ENCODE measurements at regions not wholly inside any gene's neighbourhood (a gene's known extent, or its start where the extent isn't known, plus 50 kb on each side); places are given as distances from the start of the nearest gene placed in this dataset.

GRCh38 chr5:8138884-8139283 lies 269.9 kb downstream of the MTRR start:
- no peak for DNase-seq (ENCODE audit: low read depth)

- no peak for DNase-seq (ENCODE audit: low read depth)
Observed at GRCh38 chr5:8150791-8151190, 281.8 kb downstream of the MTRR start.

- no peak for DNase-seq (ENCODE audit: low read depth)
Observed at GRCh38 chr5:8156706-8157105, 287.8 kb downstream of the MTRR start.

GRCh38 chr5:8157320-8157822 lies 288.4 kb downstream of the MTRR start:
- DNase-seq (ENCODE audit: low read depth), result no peak

- DNase-seq (ENCODE audit: low read depth), result no peak
Observed at GRCh38 chr5:8176101-8176693, 307.2 kb downstream of the MTRR start.

GRCh38 chr5:8184455-8185063 lies 315.6 kb downstream of the MTRR start:
- no peak for DNase-seq (ENCODE audit: low read depth)

- no peak for DNase-seq (ENCODE audit: low read depth)
Observed at GRCh38 chr5:8185852-8186251, 316.9 kb downstream of the MTRR start.

- no peak for DNase-seq (ENCODE audit: low read depth)
Observed at GRCh38 chr5:8188874-8189565, 320.1 kb downstream of the MTRR start.

GRCh38 chr5:8192840-8193239 lies 323.9 kb downstream of the MTRR start:
- DNase-seq (ENCODE audit: low read depth), result no peak

- DNase-seq (ENCODE audit: low read depth), result no peak
Observed at GRCh38 chr5:8196061-8196460, 327.1 kb downstream of the MTRR start.

GRCh38 chr5:8208307-8208706 lies 339.4 kb downstream of the MTRR start:
- no peak for DNase-seq (ENCODE audit: low read depth)

GRCh38 chr5:8209500-8209899 lies 340.6 kb downstream of the MTRR start:
- DNase-seq (ENCODE audit: low read depth), result no peak

- no peak for DNase-seq (ENCODE audit: low read depth)
Observed at GRCh38 chr5:8213701-8214240, 344.8 kb downstream of the MTRR start.

- DNase-seq (ENCODE audit: low read depth), result no peak
Observed at GRCh38 chr5:8216921-8217320, 348.0 kb downstream of the MTRR start.

- DNase-seq (ENCODE audit: low read depth), result no peak
Observed at GRCh38 chr5:8226148-8226547, 357.2 kb downstream of the MTRR start.

GRCh38 chr5:8227112-8227511 lies 358.2 kb downstream of the MTRR start:
- no peak for DNase-seq (ENCODE audit: low read depth)

- no peak for DNase-seq (ENCODE audit: low read depth)
Observed at GRCh38 chr5:8229551-8229950, 360.6 kb downstream of the MTRR start.

- no peak for DNase-seq (ENCODE audit: low read depth)
Observed at GRCh38 chr5:8230868-8231267, 361.9 kb downstream of the MTRR start.

GRCh38 chr5:8233479-8233878 lies 364.5 kb downstream of the MTRR start:
- DNase-seq (ENCODE audit: low read depth), result no peak

- no peak for DNase-seq (ENCODE audit: low read depth)
Observed at GRCh38 chr5:8234179-8234770, 365.3 kb downstream of the MTRR start.

- DNase-seq (ENCODE audit: low read depth), result no peak
Observed at GRCh38 chr5:8238080-8238479, 369.1 kb downstream of the MTRR start.

GRCh38 chr5:8239198-8239597 lies 370.2 kb downstream of the MTRR start:
- no peak for DNase-seq (ENCODE audit: low read depth)

GRCh38 chr5:8239646-8240045 lies 370.7 kb downstream of the MTRR start:
- DNase-seq (ENCODE audit: low read depth), result no peak

Measured in T-helper 22 cell (primary cell).